Mesothelial cell of epicardium (in vitro differentiated cells): ENCODE measurements at regions not wholly inside any gene's neighbourhood (a gene's known extent, or its start where the extent isn't known, plus 50 kb on each side); places are given as distances from the start of the nearest gene placed in this dataset.

ENCODE experiments used
- DNase-seq, 2 experiments: peaks; one replicate each; pipeline ENCODE4 v3.0.0; 2021; ENCODE audit warnings: low spot score in 2 of 2; ENCODE audit not compliant: unreplicated experiment in 2 of 2
- H3K27ac Mint-ChIP-seq: 2 replicates; pipeline ENCODE4 v1.8.0; 2021; ENCODE audit warnings: mixed read lengths
- H3K27me3 Mint-ChIP-seq: 2 replicates; pipeline ENCODE4 v1.8.0; 2021; ENCODE audit warnings: low read depth, mixed read lengths
- H3K36me3 Mint-ChIP-seq: 2 replicates; pipeline ENCODE4 v1.8.0; 2021; ENCODE audit warnings: mixed read lengths
- H3K4me1 Mint-ChIP-seq: 2 replicates; pipeline ENCODE4 v1.8.0; 2021; ENCODE audit warnings: mixed read lengths
- H3K4me3 Mint-ChIP-seq: 2 replicates; pipeline ENCODE4 v1.8.0; 2021; ENCODE audit warnings: mild to moderate bottlenecking, moderate library complexity, mixed read lengths
- H3K9me3 Mint-ChIP-seq: 2 replicates; pipeline ENCODE4 v1.8.0; 2021; ENCODE audit warnings: mixed read lengths
- CTCF ChIP-seq: fragments of 200-600 bp; sonication (generic); IDR thresholded peaks from one replicate; pipeline ENCODE4 v1.5.0; 2021; ENCODE audit warnings: antibody characterized with exemption; ENCODE audit not compliant: unreplicated experiment

- DNase-seq, result no peak
- no peak for TF ChIP-seq CTCF
- no peaks in the 10 kb centered on the region for H3K9me3 Mint-ChIP-seq
- H3K4me3 Mint-ChIP-seq, result no peak overlapping the region
- H3K36me3 Mint-ChIP-seq, result peaks cover 44% of the 10 kb centered on the region
- H3K27ac Mint-ChIP-seq, result no peak overlapping the region
- H3K27me3 Mint-ChIP-seq, result no peaks in the 10 kb centered on the region
- peaks cover 8% of the 10 kb centered on the region for H3K4me1 Mint-ChIP-seq
These were observed 77.3 kb upstream of the NR2F2 start for GRCh38 chr15:96253006-96253747.

DNA sequence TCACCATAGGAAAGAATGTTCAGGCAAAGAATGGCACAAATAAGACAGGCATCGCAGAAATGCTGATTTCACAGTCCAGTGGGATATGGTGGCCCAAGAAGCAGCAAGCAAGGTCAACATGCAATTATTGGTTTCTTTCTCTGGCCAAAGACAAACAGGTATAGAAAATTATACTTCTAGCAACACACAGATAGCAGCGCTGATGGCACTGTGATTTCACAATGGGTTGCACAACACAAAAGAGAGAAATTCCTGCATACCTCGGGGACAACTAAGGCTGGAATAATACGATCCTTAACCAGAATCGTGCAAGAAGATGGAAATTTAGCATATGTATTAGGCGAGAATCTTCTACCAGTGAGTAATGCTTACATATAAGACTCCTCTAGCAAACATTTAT lies 76.3 kb upstream of the NR2F2 start:
- no peaks in the 10 kb centered on the region for H3K9me3 Mint-ChIP-seq
- peaks cover 46% of the 10 kb centered on the region for H3K36me3 Mint-ChIP-seq
- no peak overlapping the region for H3K4me3 Mint-ChIP-seq
- no peaks in the 10 kb centered on the region for H3K27me3 Mint-ChIP-seq
- H3K27ac Mint-ChIP-seq, result no peak overlapping the region
- no peak for TF ChIP-seq CTCF
- no peak for DNase-seq
- H3K4me1 Mint-ChIP-seq, result peaks cover 8% of the 10 kb centered on the region

DNA sequence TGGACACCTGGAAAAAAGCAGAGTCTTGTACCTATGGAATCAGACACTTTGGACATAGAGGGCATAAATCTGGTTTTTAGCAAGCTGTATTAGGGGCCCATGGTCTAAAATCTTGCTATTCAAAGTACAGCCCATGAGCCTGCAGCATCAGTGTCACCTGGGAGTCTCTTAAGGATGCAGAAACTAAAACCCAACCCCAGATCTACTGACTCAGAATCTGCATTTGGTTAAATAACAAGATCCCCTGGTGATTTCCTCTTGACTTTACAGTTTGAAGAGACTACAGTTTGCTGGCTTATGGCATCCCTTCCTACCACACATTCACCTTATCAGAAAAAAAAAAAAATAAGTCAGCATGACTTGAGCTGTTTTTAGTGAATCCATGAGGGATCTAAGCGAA lies 74.9 kb upstream of the NR2F2 start:
- Mint-ChIP-seq H3K4me3 (no peak overlapping the region), H3K36me3 (peaks cover 41% of the 10 kb centered on the region), H3K4me1 (peaks cover 11% of the 10 kb centered on the region), H3K27me3 (no peaks in the 10 kb centered on the region), H3K27ac (no peak overlapping the region), H3K9me3 (no peaks in the 10 kb centered on the region)
- DNase-seq, result no peak
- TF ChIP-seq CTCF, result no peak

DNA sequence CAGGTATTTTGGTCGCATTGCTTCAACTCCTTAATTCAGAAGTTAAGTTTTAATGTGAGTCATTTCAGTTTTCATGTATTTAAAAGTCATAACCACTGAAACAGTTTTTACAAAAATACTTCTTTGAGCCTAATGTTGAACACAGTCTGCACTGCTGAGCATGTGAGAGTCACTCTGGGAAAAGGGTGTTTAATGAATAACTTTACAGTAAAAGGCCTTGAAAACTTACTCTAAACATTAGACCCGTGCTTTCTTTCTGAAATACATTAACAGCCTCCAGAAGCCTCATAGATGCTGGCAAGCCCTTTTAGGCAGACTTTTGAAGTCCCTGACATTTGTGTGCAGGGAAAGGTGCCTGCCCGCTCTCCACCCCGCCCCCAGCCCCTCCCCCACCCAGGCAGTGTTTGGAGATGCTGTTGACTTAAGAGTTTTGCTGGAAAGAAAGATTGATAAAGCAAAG lies 68.9 kb upstream of the NR2F2 start:
- no peak overlapping the region for H3K4me3 Mint-ChIP-seq
- H3K9me3 Mint-ChIP-seq, result no peaks in the 10 kb centered on the region
- peaks cover 58% of the 10 kb centered on the region for H3K4me1 Mint-ChIP-seq
- no peak for TF ChIP-seq CTCF
- DNase-seq, result no peak
- H3K27me3 Mint-ChIP-seq, result no peaks in the 10 kb centered on the region
- peak overlapping the region; percentile 60 for H3K27ac Mint-ChIP-seq
- H3K36me3 Mint-ChIP-seq, result peaks cover 7% of the 10 kb centered on the region

GRCh38 chr15:96262097-96262496 lies 68.4 kb upstream of the NR2F2 start:
- Mint-ChIP-seq H3K4me3 (no peak overlapping the region), H3K27me3 (no peaks in the 10 kb centered on the region), H3K36me3 (peaks cover 6% of the 10 kb centered on the region), H3K4me1 (peaks cover 61% of the 10 kb centered on the region), H3K9me3 (no peaks in the 10 kb centered on the region), H3K27ac (peak overlapping the region; percentile 75)
- no peak for DNase-seq
- TF ChIP-seq CTCF, result no peak
